Erythroblast (primary cell): ENCODE measurements at regions not wholly inside any gene's neighbourhood (a gene's known extent, or its start where the extent isn't known, plus 50 kb on each side); places are given as distances from the start of the nearest gene placed in this dataset.

Experiments used
- GATA1 ChIP-seq: IDR thresholded peaks from 2 replicates; pipeline ENCODE4 v1.6.1; 2011; ENCODE audit warnings: low read depth, mild to moderate bottlenecking, control low read depth, low read length, moderate library complexity
- POLR2A ChIP-seq: IDR thresholded peaks from 2 replicates; pipeline ENCODE4 v1.6.1; 2011; ENCODE audit warnings: mild to moderate bottlenecking, low read length

DNA sequence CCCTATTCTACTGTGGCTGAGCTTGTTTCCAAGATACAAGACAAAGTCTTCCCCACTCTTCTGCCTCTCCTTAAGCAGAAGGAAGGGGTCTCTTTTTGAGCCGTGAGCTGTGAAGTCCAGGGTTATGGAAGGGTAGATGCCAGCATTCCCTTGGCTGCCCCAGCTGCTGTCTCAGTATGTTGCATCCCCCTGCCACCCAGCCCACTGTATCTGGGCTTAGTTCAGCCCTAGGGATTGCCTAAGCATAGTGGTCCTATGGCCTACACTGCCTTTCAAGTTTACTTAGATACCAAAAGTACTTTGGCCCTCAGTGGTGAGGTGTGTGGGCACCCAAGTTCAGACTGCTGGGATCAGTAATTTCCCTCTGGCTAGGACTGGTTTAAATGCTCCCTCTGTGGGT lies 421.9 kb upstream of the KHDRBS2 start:
- TF ChIP-seq POLR2A (no peak), GATA1 (no peak)
